Parathyroid adenoma (tissue), 2 donors: ENCODE measurements at regions not wholly inside any gene's neighbourhood (a gene's known extent, or its start where the extent isn't known, plus 50 kb on each side); places are given as distances from the start of the nearest gene placed in this dataset.

ENCODE experiments used
- H2AFZ ChIP-seq: fragments of 300-600 bp; sonication (generic); one replicate; pipeline ENCODE4 v1.7.0; 2017; ENCODE audit warnings: antibody characterized with exemption, mild to moderate bottlenecking
- H3K27ac ChIP-seq: fragments of 300-600 bp; sonication (generic); one replicate; pipeline ENCODE4 v1.7.0; 2017
- H3K27me3 ChIP-seq: fragments of 300-600 bp; sonication (generic); one replicate; pipeline ENCODE4 v1.7.0; 2017; ENCODE audit warnings: low read length; ENCODE audit not compliant: control insufficient read depth, insufficient read depth
- H3K36me3 ChIP-seq: fragments of 300-600 bp; sonication (generic); one replicate; pipeline ENCODE4 v1.7.0; 2017; ENCODE audit warnings: low read length; ENCODE audit not compliant: control insufficient read depth, insufficient read depth
- H3K4me1 ChIP-seq: fragments of 300-600 bp; sonication (generic); one replicate; pipeline ENCODE4 v1.7.0; 2017; ENCODE audit warnings: control low read depth
- H3K4me2 ChIP-seq: fragments of 300-600 bp; sonication (generic); one replicate; pipeline ENCODE4 v1.7.0; 2017; ENCODE audit warnings: low read length
- H3K4me3 ChIP-seq: fragments of 300-600 bp; sonication (generic); one replicate; pipeline ENCODE4 v1.7.0; 2017; ENCODE audit warnings: low read depth, low read length
- H3K79me2 ChIP-seq: fragments of 300-600 bp; sonication (generic); one replicate; pipeline ENCODE4 v1.7.0; 2017; ENCODE audit warnings: control low read depth
- H3K9ac ChIP-seq: fragments of 300-600 bp; sonication (generic); one replicate; pipeline ENCODE4 v1.7.0; 2017; ENCODE audit warnings: mild to moderate bottlenecking
- H3K9me3 ChIP-seq: fragments of 300-600 bp; sonication (generic); one replicate; pipeline ENCODE4 v1.7.0; 2017; ENCODE audit warnings: low read length; ENCODE audit not compliant: control insufficient read depth
- TF ChIP-seq, protein P1 (sequence below): fragments of 300-600 bp; sonication (generic); IDR thresholded peaks from one replicate; pipeline ENCODE4 v1.7.0; 2017; ENCODE audit warnings: antibody characterized with exemption, mild to moderate bottlenecking
- donor health status: primary hyperparathyroidism.

DNA sequence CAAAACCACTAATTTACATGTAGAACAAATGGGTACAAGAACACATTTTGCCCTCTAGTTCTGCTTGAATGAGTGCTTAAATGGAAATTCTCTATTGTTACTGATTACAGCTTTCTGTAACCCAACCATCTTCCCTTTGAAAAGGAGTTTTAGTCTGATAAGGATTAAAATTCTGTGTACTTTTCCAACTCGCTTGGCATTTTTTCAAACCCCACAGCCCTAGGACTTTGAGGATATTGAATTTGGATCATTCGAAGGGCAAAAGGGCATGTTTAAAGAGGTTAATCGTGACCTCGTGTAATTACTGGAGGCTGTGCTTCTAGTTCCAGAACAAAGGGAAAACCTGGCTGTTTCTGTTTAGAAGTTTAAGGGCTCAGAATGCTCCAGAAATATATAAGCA, 432.3 kb downstream of the PID1 start:
- Histone ChIP-seq H2AFZ (no peak overlapping the region), H3K4me2 (no peak overlapping the region), H3K27ac (no peak overlapping the region), H3K4me3 (no peak overlapping the region), H3K9ac (no peak overlapping the region), H3K9me3 (no peaks in the 10 kb centered on the region), H3K36me3 (no peaks in the 10 kb centered on the region), H3K79me2 (no peaks in the 10 kb centered on the region), H3K4me1 (no peaks in the 10 kb centered on the region), H3K27me3 (no peaks in the 10 kb centered on the region)
- TF ChIP-seq, protein P1, sequence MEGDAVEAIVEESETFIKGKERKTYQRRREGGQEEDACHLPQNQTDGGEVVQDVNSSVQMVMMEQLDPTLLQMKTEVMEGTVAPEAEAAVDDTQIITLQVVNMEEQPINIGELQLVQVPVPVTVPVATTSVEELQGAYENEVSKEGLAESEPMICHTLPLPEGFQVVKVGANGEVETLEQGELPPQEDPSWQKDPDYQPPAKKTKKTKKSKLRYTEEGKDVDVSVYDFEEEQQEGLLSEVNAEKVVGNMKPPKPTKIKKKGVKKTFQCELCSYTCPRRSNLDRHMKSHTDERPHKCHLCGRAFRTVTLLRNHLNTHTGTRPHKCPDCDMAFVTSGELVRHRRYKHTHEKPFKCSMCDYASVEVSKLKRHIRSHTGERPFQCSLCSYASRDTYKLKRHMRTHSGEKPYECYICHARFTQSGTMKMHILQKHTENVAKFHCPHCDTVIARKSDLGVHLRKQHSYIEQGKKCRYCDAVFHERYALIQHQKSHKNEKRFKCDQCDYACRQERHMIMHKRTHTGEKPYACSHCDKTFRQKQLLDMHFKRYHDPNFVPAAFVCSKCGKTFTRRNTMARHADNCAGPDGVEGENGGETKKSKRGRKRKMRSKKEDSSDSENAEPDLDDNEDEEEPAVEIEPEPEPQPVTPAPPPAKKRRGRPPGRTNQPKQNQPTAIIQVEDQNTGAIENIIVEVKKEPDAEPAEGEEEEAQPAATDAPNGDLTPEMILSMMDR: no peak

DNA sequence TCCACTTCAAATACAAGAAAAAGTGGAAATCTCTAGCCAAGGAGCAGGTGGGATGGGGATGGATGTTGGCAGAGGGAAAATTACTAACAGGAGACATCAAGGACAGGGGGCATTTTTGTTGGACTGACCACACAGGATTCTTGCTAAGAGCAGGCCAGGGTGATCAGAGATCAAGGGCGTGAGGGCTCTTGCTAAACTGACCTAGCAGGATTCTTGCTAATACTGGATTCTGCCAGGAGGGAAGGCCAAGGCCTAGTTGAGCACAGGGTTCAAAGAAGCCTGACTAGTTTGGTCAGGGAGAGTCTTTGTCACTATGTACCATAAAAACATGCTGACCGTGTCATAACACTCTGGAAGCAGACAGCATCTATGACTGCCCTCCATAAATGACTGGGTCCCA, 442.7 kb downstream of the PID1 start:
- H3K4me3 ChIP-seq: no peak overlapping the region
- H3K4me1 ChIP-seq: no peaks in the 10 kb centered on the region
- no peaks in the 10 kb centered on the region for H3K36me3 ChIP-seq
- no peak overlapping the region for H3K27ac ChIP-seq
- H3K4me2 ChIP-seq: no peak overlapping the region
- no peaks in the 10 kb centered on the region for H3K79me2 ChIP-seq
- TF ChIP-seq, protein P1: no peak
- H3K27me3 ChIP-seq: no peaks in the 10 kb centered on the region
- H2AFZ ChIP-seq: no peak overlapping the region
- H3K9me3 ChIP-seq: no peaks in the 10 kb centered on the region
- H3K9ac ChIP-seq: no peak overlapping the region

DNA sequence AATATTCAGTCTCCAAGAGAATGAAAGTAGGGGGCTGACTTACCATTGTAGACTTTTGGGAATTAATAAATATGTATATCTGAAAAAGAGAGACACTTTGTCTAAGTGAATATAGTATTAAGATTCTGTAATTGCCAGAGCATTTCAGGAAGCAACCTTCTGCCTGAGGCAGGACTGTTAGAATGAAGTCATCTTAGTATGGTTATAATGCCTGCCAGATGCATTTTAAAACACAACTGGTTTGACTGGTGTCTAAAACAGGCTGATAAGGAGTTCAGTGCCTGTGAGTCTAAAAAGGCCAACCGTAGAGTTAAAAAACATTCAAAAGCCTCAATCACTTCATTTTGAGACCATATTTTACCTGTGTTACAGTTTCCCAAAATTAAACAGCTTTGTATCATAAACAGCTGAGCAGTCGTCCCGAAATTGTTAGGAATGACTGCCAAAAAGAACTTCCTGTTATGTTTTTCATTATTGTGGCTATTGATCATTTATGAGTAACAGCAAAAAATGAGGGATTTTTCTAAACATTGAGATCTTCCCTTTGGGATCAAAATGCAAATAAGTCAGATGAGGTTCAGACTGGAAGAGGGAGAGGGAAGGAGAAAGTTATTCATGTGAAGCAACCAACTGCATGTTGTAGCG, 443.9 kb downstream of the PID1 start:
- no peaks in the 10 kb centered on the region for H3K9me3 ChIP-seq
- H3K4me3 ChIP-seq: no peak overlapping the region
- no peaks in the 10 kb centered on the region for H3K36me3 ChIP-seq
- no peaks in the 10 kb centered on the region for H3K4me1 ChIP-seq
- no peak overlapping the region for H3K4me2 ChIP-seq
- TF ChIP-seq, protein P1: no peak
- H3K79me2 ChIP-seq: no peaks in the 10 kb centered on the region
- H3K27me3 ChIP-seq: no peaks in the 10 kb centered on the region
- no peak overlapping the region for H3K9ac ChIP-seq
- H3K27ac ChIP-seq: no peak overlapping the region
- H2AFZ ChIP-seq: no peak overlapping the region

DNA sequence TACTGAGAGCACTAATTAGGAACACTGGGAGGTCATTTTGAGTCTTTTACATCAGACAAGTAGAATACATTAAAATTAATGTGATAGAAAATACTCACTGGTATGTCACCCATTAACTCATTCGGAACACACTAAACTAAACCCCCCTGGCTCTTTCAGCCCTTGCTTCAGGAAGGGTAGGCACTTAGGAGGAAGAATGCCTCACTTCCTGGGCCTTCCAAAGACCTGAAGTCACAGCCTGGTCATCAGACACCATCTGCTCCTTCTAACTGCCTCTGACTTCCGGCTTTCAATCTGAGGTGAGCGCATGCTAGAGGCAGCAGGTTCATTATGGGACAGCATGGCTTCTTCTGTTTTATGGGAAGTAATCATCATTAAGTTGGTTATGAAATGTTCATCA, 451.4 kb downstream of the PID1 start:
- Histone ChIP-seq H3K27me3 (no peaks in the 10 kb centered on the region), H3K4me3 (no peak overlapping the region), H3K9me3 (no peaks in the 10 kb centered on the region), H3K79me2 (no peaks in the 10 kb centered on the region), H3K4me1 (no peaks in the 10 kb centered on the region), H3K36me3 (no peaks in the 10 kb centered on the region), H3K27ac (no peak overlapping the region), H3K4me2 (no peak overlapping the region), H3K9ac (no peak overlapping the region), H2AFZ (no peak overlapping the region)
- TF ChIP-seq, protein P1: no peak
